Kidney epithelial cell (primary cell): ENCODE measurements at regions not wholly inside any gene's neighbourhood (a gene's known extent, or its start where the extent isn't known, plus 50 kb on each side); places are given as distances from the start of the nearest gene placed in this dataset.

Experiments
- DNase-seq: peaks from one replicate; pipeline ENCODE4 v3.0.0-alpha.2; 2010; ENCODE audit warnings: low read depth
- H3K27me3 ChIP-seq: 2 replicates; pipeline ENCODE4 v1.6.0; 2011; ENCODE audit warnings: low read length; ENCODE audit not compliant: control insufficient read depth, insufficient read depth
- H3K36me3 ChIP-seq: 2 replicates; pipeline ENCODE4 v1.5.1; 2011; ENCODE audit warnings: low read length; ENCODE audit not compliant: control insufficient read depth, insufficient read depth
- H3K4me3 ChIP-seq: 2 replicates; pipeline ENCODE4 v1.5.1; 2011; ENCODE audit warnings: low read depth, mild to moderate bottlenecking, control low read depth, low read length
- CTCF ChIP-seq: IDR thresholded peaks from 2 replicates; pipeline ENCODE4 v1.5.1; 2011; ENCODE audit warnings: mild to moderate bottlenecking, moderate library complexity, low read length, control low read depth, inconsistent platforms; ENCODE audit not compliant: insufficient read depth, poor library complexity, severe bottlenecking

GRCh38 chr10:4046030-4046429 is 261.0 kb upstream of the KLF6 start:
- Histone ChIP-seq H3K27me3 (no peaks in the 10 kb centered on the region), H3K4me3 (no peak overlapping the region), H3K36me3 (no peaks in the 10 kb centered on the region)
- DNase-seq, result no peak
- TF ChIP-seq CTCF, result no peak

GRCh38 chr10:4043897-4044665 is 259.1 kb upstream of the KLF6 start:
- DNase-seq, result no peak
- no peak overlapping the region for H3K4me3 ChIP-seq
- TF ChIP-seq CTCF, result no peak
- H3K36me3 ChIP-seq, result no peaks in the 10 kb centered on the region
- H3K27me3 ChIP-seq, result no peaks in the 10 kb centered on the region

- Histone ChIP-seq H3K36me3 (no peaks in the 10 kb centered on the region), H3K27me3 (no peaks in the 10 kb centered on the region), H3K4me3 (no peak overlapping the region)
- no peak for TF ChIP-seq CTCF
- DNase-seq, result no peak
These were observed 256.6 kb upstream of the KLF6 start for GRCh38 chr10:4041635-4042034.

- H3K4me3 ChIP-seq, result no peak overlapping the region
- DNase-seq, result no peak
- no peaks in the 10 kb centered on the region for H3K27me3 ChIP-seq
- TF ChIP-seq CTCF, result no peak
- H3K36me3 ChIP-seq, result no peaks in the 10 kb centered on the region
These were observed 253.0 kb upstream of the KLF6 start for GRCh38 chr10:4038000-4038399.

- H3K4me3 ChIP-seq, result no peak overlapping the region
- no peak for TF ChIP-seq CTCF
- no peaks in the 10 kb centered on the region for H3K36me3 ChIP-seq
- no peak for DNase-seq
- no peaks in the 10 kb centered on the region for H3K27me3 ChIP-seq
These were observed 250.6 kb upstream of the KLF6 start for GRCh38 chr10:4035599-4035945.

GRCh38 chr10:4034907-4035598 is 250.0 kb upstream of the KLF6 start:
- peak overlapping the region; percentile 9 for H3K4me3 ChIP-seq
- no peaks in the 10 kb centered on the region for H3K27me3 ChIP-seq
- DNase-seq, result peak; percentile 2
- no peak for TF ChIP-seq CTCF
- no peaks in the 10 kb centered on the region for H3K36me3 ChIP-seq
